ENCODE measurements at regions not wholly inside any gene's neighbourhood (a gene's known extent, or its start where the extent isn't known, plus 50 kb on each side); places are given as distances from the start of the nearest gene placed in this dataset.

GRCh38 chr4:100894339-100894870, 376.6 kb upstream of the EMCN start:
- H3K27me3 Mint-ChIP-seq = no peaks in the 10 kb centered on the region
- ATAC-seq (ENCODE audit: low read depth in 2 of 2) (no peak), DNase-seq (no peak)
- peak overlapping the region in 2 of 6 donors; percentile 52 to 80 for H3K27ac Mint-ChIP-seq
- peaks cover 6 to 17% (median 12%) of the 10 kb centered on the region in 3 donors for H3K4me1 Mint-ChIP-seq
- peak overlapping the region in 6 of 8 donors; percentile 51 to 92 (median 82) for H3K4me3 Mint-ChIP-seq
- peaks cover 0 to 22% (median 7%) of the 10 kb centered on the region in 7 donors for H3K9me3 Mint-ChIP-seq
- peaks cover 0 to 6% of the 10 kb centered on the region in 2 donors for H3K36me3 Mint-ChIP-seq

DNA sequence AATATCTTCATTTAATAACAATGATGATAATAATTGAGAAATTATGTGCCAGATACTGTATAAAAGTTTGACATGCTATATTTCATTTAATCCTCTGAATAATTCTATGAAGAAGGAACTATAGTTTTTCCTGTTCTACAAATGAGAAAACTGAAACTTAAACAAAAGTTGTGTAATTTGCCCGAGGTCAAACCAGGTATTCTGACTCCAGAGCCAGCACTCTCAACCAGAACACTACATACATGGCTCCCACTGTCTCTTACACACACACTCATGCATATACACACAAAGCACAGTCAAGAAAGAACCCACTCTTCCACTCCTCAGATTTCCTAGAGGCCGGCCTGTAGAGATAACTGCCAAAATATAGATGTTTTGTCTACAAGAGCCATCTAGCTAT, 374.0 kb upstream of the EMCN start:
- Mint-ChIP-seq H3K27me3 (peaks cover 0 to 8% (median 3%) of the 10 kb centered on the region in 3 donors), H3K36me3 (peaks cover 6 to 8% of the 10 kb centered on the region in 2 donors), H3K4me3 (no peak overlapping the region), H3K27ac (no peak overlapping the region), H3K4me1 (peaks cover 6 to 17% (median 12%) of the 10 kb centered on the region in 3 donors), H3K9me3 (peaks cover 5 to 30% (median 15%) of the 10 kb centered on the region in 7 donors)
- DNase-seq (no peak), ATAC-seq (ENCODE audit: low read depth in 2 of 2) (no peak)

DNA sequence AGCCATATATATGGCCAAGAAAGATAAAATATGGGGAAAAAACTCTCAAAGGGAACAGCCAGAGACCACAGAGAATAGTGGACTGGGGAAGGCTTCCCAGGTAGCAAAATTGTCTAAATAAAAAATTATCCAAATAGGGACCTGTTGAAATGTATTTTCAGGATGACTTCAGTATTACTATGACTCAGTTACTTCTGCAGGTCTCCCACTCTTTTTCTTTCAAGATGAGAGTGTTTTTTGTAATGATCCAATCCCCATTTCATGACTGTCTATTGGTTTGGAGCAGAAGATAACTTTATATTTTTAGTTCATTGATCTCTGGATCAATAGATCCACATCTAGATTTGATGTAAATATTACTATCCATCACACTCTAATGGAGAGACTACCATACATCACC, 372.1 kb upstream of the EMCN start:
- Mint-ChIP-seq H3K4me1 (peaks cover 0 to 2% (median 1%) of the 10 kb centered on the region in 3 donors), H3K36me3 (peaks cover 6 to 19% of the 10 kb centered on the region in 2 donors), H3K9me3 (peaks cover 9 to 47% (median 24%) of the 10 kb centered on the region in 7 donors), H3K4me3 (no peak overlapping the region), H3K27ac (no peak overlapping the region), H3K27me3 (peaks cover 0 to 8% (median 7%) of the 10 kb centered on the region in 3 donors)
- ATAC-seq (ENCODE audit: low read depth in 2 of 2) (no peak), DNase-seq (no peak)

- Mint-ChIP-seq H3K9me3 (peaks cover 9 to 50% (median 24%) of the 10 kb centered on the region in 7 donors), H3K27ac (no peak overlapping the region), H3K27me3 (peaks cover 0 to 8% (median 7%) of the 10 kb centered on the region in 3 donors), H3K36me3 (peaks cover 6 to 19% of the 10 kb centered on the region in 2 donors), H3K4me3 (no peak overlapping the region), H3K4me1 (no peaks in the 10 kb centered on the region)
- no peak for DNase-seq
- no peak for ATAC-seq (ENCODE audit: low read depth in 2 of 2)
Measured at GRCh38 chr4:100889401-100889800, 371.6 kb upstream of the EMCN start.

DNA sequence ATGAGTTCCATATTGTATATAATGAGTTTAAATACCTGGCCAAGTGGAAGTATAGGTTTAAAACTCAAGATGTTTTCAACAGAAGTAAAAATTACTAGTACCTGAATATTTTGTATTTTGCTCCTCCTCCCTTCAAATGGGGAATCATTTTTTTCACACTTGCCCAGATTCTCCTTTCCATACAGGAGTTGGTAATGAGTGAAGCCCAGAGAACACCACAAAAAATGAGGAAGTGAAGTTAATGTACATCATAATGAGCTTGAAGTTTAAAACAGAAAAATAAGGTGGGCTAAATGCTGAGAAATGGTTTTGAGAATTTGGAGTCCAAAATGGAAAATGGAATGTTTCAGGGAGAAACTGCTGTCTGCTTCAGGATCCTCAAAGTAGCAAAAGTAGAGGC, 364.8 kb upstream of the EMCN start:
- Mint-ChIP-seq H3K27me3 (peaks cover 0 to 7% (median 6%) of the 10 kb centered on the region in 3 donors), H3K4me1 (no peaks in the 10 kb centered on the region)

GRCh38 chr4:100881283-100881682, 363.5 kb upstream of the EMCN start:
- H3K9me3 Mint-ChIP-seq = peaks cover 3 to 18% (median 12%) of the 10 kb centered on the region in 7 donors
- no peak overlapping the region for H3K4me3 Mint-ChIP-seq
- H3K27ac Mint-ChIP-seq = no peak overlapping the region
- H3K36me3 Mint-ChIP-seq = peaks cover 0 to 9% of the 10 kb centered on the region in 2 donors
- H3K27me3 Mint-ChIP-seq = peaks cover 0 to 4% (median 0%) of the 10 kb centered on the region in 3 donors
- no peaks in the 10 kb centered on the region for H3K4me1 Mint-ChIP-seq
- ATAC-seq (ENCODE audit: low read depth in 2 of 2) = no peak
- DNase-seq = no peak

More for the DNA sequence above, 364.8 kb upstream of the EMCN start:
- DNase-seq (no peak), ATAC-seq (ENCODE audit: low read depth in 2 of 2) (peak in 1 of 2 donors; percentile 27)
- peaks cover 9 to 31% (median 18%) of the 10 kb centered on the region in 7 donors for H3K9me3 Mint-ChIP-seq
- peaks cover 0 to 19% of the 10 kb centered on the region in 2 donors for H3K36me3 Mint-ChIP-seq
- H3K4me3 Mint-ChIP-seq = no peak overlapping the region
- no peak overlapping the region for H3K27ac Mint-ChIP-seq

GRCh38 chr4:100880011-100880410, 362.2 kb upstream of the EMCN start:
- Mint-ChIP-seq H3K4me1 (no peaks in the 10 kb centered on the region), H3K4me3 (no peak overlapping the region), H3K36me3 (no peaks in the 10 kb centered on the region), H3K9me3 (peaks cover 0 to 8% (median 2%) of the 10 kb centered on the region in 7 donors), H3K27ac (peak overlapping the region in 1 of 6 donors; percentile 9), H3K27me3 (no peaks in the 10 kb centered on the region)
- DNase-seq (no peak), ATAC-seq (ENCODE audit: low read depth in 2 of 2) (no peak)

DNA sequence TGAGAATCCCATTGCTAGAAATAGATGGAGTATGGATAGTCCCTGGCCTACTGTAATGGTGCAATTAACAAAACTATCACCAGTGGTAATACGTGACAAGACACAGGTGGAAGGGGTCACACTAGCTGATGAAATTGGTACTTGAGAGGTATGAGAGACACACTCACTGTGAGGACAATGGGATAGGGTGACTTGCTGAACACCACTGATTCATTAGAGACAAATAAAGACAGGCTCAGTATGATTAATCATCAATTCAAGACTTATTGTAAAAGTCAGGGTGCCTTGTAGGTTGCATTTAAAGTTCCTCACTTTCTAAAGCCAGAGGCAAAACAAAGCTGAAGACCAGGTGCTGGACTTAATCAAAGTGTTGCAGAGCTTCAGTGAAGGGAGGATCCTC, 361.6 kb upstream of the EMCN start:
- Mint-ChIP-seq H3K4me1 (no peaks in the 10 kb centered on the region), H3K27me3 (no peaks in the 10 kb centered on the region), H3K4me3 (no peak overlapping the region), H3K36me3 (no peaks in the 10 kb centered on the region), H3K27ac (no peak overlapping the region), H3K9me3 (peaks cover 0 to 3% (median 0%) of the 10 kb centered on the region in 7 donors)
- DNase-seq (no peak), ATAC-seq (ENCODE audit: low read depth in 2 of 2) (no peak)

DNA sequence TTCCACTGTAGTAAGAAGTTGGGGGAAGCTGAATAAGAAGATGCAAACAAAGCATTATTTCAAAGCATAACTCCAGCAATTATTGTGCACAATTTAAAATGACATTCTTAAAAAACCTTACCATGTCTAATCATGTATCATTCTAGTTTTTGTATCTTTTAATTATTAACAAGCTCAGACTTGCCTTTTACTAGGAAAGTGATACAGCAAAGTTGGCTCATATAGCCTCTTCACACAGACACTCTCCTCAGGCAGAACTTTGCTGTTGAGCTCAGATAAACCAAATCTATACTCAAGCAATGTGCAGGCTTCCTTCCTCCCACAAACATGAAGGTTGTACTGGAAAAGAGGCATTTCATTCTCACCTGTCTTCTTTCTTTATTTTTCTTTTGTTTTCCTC, 358.7 kb upstream of the EMCN start:
- Mint-ChIP-seq H3K9me3 (no peaks in the 10 kb centered on the region), H3K4me3 (no peak overlapping the region), H3K4me1 (no peaks in the 10 kb centered on the region), H3K27ac (peak overlapping the region in 1 of 6 donors; percentile 24), H3K27me3 (peaks cover 0 to 7% (median 0%) of the 10 kb centered on the region in 3 donors), H3K36me3 (no peaks in the 10 kb centered on the region)
- ATAC-seq (ENCODE audit: low read depth in 2 of 2) (no peak), DNase-seq (no peak)

DNA sequence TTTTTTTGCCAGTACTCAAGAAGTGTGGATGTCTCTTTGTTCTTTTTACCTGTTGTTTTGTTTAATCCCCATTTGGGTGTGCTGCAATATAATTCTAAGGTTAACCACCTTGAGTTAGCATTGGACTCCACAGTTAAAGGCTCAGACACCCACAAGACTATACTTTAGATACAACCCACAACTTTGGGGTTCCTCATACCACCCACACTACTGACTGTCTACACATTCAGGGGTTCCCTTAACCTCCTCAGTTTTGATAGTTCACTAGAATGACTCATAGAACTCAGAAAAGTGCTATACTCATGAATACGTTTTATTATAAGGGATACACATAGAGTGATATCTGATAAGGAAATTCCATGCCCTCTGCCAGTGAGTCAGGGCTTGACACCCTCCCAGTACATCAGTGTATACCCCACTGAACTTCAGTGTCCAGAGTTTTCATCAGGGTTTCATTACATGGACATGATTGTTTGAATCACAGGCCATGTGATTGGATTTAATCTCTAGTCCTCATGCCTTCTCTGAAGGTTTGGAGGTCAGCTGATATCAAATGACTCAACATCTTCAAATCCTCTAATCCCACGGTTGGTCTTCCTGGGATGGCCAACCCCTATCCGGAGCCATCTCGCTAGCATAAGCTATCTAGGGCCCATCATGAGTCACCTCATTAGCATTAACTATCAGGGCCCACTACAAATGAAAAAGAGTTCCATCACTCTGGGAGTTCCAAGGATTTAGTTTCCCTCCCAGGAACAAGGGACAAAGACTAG, 357.7 kb upstream of the EMCN start:
- no peak for DNase-seq
- Mint-ChIP-seq H3K27me3 (peaks cover 0 to 18% (median 0%) of the 10 kb centered on the region in 3 donors), H3K9me3 (no peaks in the 10 kb centered on the region), H3K4me1 (no peaks in the 10 kb centered on the region), H3K27ac (no peak overlapping the region), H3K4me3 (no peak overlapping the region), H3K36me3 (no peaks in the 10 kb centered on the region)
- no peak for ATAC-seq (ENCODE audit: low read depth in 2 of 2)

- Mint-ChIP-seq H3K27ac (no peak overlapping the region), H3K27me3 (peaks cover 0 to 18% (median 0%) of the 10 kb centered on the region in 3 donors), H3K4me3 (no peak overlapping the region), H3K9me3 (no peaks in the 10 kb centered on the region), H3K36me3 (no peaks in the 10 kb centered on the region), H3K4me1 (no peaks in the 10 kb centered on the region)
- DNase-seq (no peak), ATAC-seq (ENCODE audit: low read depth in 2 of 2) (no peak)
Measured at GRCh38 chr4:100872811-100873210, 355.0 kb upstream of the EMCN start.

DNA sequence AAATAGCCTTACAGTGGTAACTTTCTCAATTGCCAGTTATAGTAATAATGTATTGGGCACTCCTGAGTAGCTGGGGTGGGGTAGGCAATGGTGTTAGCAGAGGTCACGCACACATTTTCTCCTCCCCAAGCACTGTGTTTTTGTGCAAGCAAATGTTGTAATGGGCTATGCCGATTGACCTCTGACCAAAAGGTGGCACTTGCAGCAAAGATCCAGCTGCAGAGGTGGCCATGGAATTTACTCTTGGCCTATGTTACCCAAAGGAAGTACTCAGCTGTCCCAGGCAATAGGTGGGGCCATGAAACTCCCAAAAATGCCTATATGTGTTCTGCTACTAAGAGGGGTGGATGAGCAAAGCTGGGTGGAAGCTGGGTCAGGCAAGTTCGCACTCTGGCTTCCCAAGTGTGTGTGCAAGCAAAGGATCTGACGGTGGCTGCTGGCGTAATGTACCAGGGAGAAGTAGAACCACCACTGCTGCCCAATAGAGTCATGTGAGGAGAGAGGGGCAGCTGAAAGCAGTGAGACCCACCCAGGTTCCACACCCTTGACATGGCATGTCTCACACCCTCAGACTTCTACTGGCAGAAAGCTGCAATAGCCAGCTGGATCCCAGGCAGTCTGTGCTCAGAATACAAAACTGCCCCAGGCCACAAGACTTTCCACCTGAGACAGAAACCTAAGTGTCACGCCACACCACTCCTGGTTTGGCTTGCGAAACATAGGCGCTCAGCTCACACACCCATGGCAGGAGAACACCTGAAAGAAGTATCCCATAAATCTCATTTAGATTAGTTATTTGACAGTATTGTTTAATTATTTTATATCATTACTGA, 353.3 kb upstream of the EMCN start:
- H3K27me3 Mint-ChIP-seq = peaks cover 0 to 18% (median 0%) of the 10 kb centered on the region in 3 donors
- H3K4me3 Mint-ChIP-seq = no peak overlapping the region
- H3K36me3 Mint-ChIP-seq = peaks cover 0 to 8% of the 10 kb centered on the region in 2 donors
- ATAC-seq (ENCODE audit: low read depth in 2 of 2) (no peak), DNase-seq (no peak)
- peak overlapping the region in 1 of 6 donors; percentile 79 for H3K27ac Mint-ChIP-seq
- H3K4me1 Mint-ChIP-seq = no peaks in the 10 kb centered on the region
- H3K9me3 Mint-ChIP-seq = peaks cover 0 to 9% (median 3%) of the 10 kb centered on the region in 7 donors

DNA sequence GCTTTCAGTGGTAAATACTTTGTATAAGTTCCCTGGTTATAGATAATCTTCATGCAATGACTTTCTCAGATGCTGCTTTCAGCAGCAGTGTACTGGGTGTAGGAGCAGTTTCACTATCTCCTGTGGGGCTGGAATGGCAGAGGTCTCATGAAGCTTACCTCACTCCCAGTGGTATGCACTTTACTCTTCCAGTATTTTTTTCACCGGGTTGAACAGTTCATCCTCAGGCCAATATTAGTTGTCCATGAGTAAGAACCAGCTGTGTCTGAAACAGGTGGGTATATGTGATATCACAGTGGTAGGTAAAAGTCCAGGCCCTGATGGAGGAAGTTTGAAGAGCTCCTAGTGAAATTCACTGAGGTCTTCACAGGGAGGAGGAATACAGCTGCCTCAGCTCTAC, 351.5 kb upstream of the EMCN start:
- no peak overlapping the region for H3K4me3 Mint-ChIP-seq
- H3K36me3 Mint-ChIP-seq = peaks cover 3 to 8% of the 10 kb centered on the region in 2 donors
- ATAC-seq (ENCODE audit: low read depth in 2 of 2) (no peak), DNase-seq (no peak)
- H3K27ac Mint-ChIP-seq = no peak overlapping the region
- peaks cover 0 to 18% (median 0%) of the 10 kb centered on the region in 3 donors for H3K27me3 Mint-ChIP-seq
- peaks cover 3 to 11% (median 3%) of the 10 kb centered on the region in 3 donors for H3K4me1 Mint-ChIP-seq
- H3K9me3 Mint-ChIP-seq = peaks cover 0 to 9% (median 4%) of the 10 kb centered on the region in 7 donors
